ENCODE measurements at regions not wholly inside any gene's neighbourhood (a gene's known extent, or its start where the extent isn't known, plus 50 kb on each side); places are given as distances from the start of the nearest gene placed in this dataset.

GRCh38 chr1:222995620-222996309 lies 147.3 kb downstream of the TLR5 start:
- peaks cover 13% of the 10 kb centered on the region for H3K4me1 ChIP-seq (ENCODE audit: control insufficient read depth, insufficient read depth, low read length)
- ChIA-PET CTCF (no interaction called here), POLR2A (no interaction called here)
- TF ChIP-seq TRIM28 (IDR thresholded peaks at IDR 0.05; ENCODE audit: borderline replicate concordance, low read length) (no peak), SCRT2 (tag by site-specific recombination; IDR thresholded peaks at IDR 0.05) (peak; percentile 76; the same call in 1 of the 2 replicates)
- no peak overlapping the region for H3K4me3 ChIP-seq (ENCODE audit: low read depth, low read length)
- H3K27ac ChIP-seq (ENCODE audit: extremely low read depth, low read depth, low read length), result no peak overlapping the region
- H3K36me3 ChIP-seq (ENCODE audit: control insufficient read depth in 2 of 2, insufficient read depth in 1 of 2, low read length in 2 of 2), result no peaks in the 10 kb centered on the region
- no peaks in the 10 kb centered on the region for H3K9me3 ChIP-seq (ENCODE audit: control insufficient read depth, insufficient read depth, low read depth, low read length)

GRCh38 chr1:222996310-222996975 lies 146.6 kb downstream of the TLR5 start:
- Histone ChIP-seq H3K4me1 (ENCODE audit: control insufficient read depth, insufficient read depth, low read length) (peaks cover 20% of the 10 kb centered on the region), H3K9me3 (ENCODE audit: control insufficient read depth, insufficient read depth, low read depth, low read length) (no peaks in the 10 kb centered on the region), H3K36me3 (ENCODE audit: control insufficient read depth in 2 of 2, insufficient read depth in 1 of 2, low read length in 2 of 2) (no peaks in the 10 kb centered on the region), H3K27ac (ENCODE audit: extremely low read depth, low read depth, low read length) (no peak overlapping the region), H3K4me3 (ENCODE audit: low read depth, low read length) (no peak overlapping the region)
- CTCF ChIA-PET, result interaction anchor here (0.8 to 1.0 kb wide), 2 partner anchors 17 to 284 kb away, joined by 3 to 4 read pairs; no protein-coding TSS in a partner anchor
- POLR2A ChIA-PET, result no interaction called here
- TF ChIP-seq ZBTB17 (tag by site-specific recombination; IDR thresholded peaks at IDR 0.05) (no peak), ZNF48 (tag by site-specific recombination; IDR thresholded peaks at IDR 0.05) (no peak), ZNF664 (tag by site-specific recombination; IDR thresholded peaks at IDR 0.05) (no peak), ZFP41 (tag by site-specific recombination; IDR thresholded peaks at IDR 0.05; ENCODE audit: borderline replicate concordance) (no peak), ZNF132 (tag by site-specific recombination; IDR thresholded peaks at IDR 0.05; ENCODE audit: borderline replicate concordance) (no peak), ZNF518A (tag by site-specific recombination; conservative IDR thresholded peaks at IDR 0.05; ENCODE audit: low read depth) (no peak), ZNF426 (tag by site-specific recombination; IDR thresholded peaks at IDR 0.05) (no peak), SP3 (tag by site-specific recombination; IDR thresholded peaks at IDR 0.05) (no peak), ZNF169 (tag by site-specific recombination; IDR thresholded peaks at IDR 0.05) (no peak), ZNF677 (tag by site-specific recombination; IDR thresholded peaks at IDR 0.05) (no peak), GFI1B (tag by site-specific recombination; IDR thresholded peaks at IDR 0.05) (no peak), ZNF560 (tag by site-specific recombination; IDR thresholded peaks at IDR 0.05; ENCODE audit: borderline replicate concordance) (no peak), ZNF239 (tag by site-specific recombination; IDR thresholded peaks at IDR 0.05) (no peak), ZFP69B (tag by site-specific recombination; IDR thresholded peaks at IDR 0.05) (no peak), ZNF214 (tag by site-specific recombination; IDR thresholded peaks at IDR 0.05; ENCODE audit: borderline replicate concordance) (no peak)

- Histone ChIP-seq H3K4me3 (ENCODE audit: low read depth, low read length) (no peak overlapping the region), H3K36me3 (ENCODE audit: control insufficient read depth in 2 of 2, insufficient read depth in 1 of 2, low read length in 2 of 2) (peaks cover 0 to 23% of the 10 kb centered on the region in 2 experiments; a peak in 1 of 3 replicates), H3K9me3 (ENCODE audit: control insufficient read depth, insufficient read depth, low read depth, low read length) (no peaks in the 10 kb centered on the region), H3K27ac (ENCODE audit: extremely low read depth, low read depth, low read length) (no peak overlapping the region), H3K4me1 (ENCODE audit: control insufficient read depth, insufficient read depth, low read length) (peaks cover 25% of the 10 kb centered on the region)
- CTCF ChIA-PET, result no interaction called here
- POLR2A ChIA-PET, result no interaction called here
- TF ChIP-seq ZNF610 (tag by site-specific recombination; IDR thresholded peaks at IDR 0.05; ENCODE audit: borderline replicate concordance) (no peak), ZNF133 (tag by site-specific recombination; IDR thresholded peaks at IDR 0.05) (no peak), ZNF138 (tag by site-specific recombination; IDR thresholded peaks at IDR 0.05; ENCODE audit: borderline replicate concordance) (no peak), ZNF555 (tag by site-specific recombination; conservative IDR thresholded peaks at IDR 0.05) (no peak), ZNF473 (tag by site-specific recombination; IDR thresholded peaks at IDR 0.05) (no peak), ZNF558 (tag by site-specific recombination; IDR thresholded peaks at IDR 0.05) (no peak), SP3 (tag by site-specific recombination; IDR thresholded peaks at IDR 0.05) (no peak)
- TF ChIP-seq, protein P1, sequence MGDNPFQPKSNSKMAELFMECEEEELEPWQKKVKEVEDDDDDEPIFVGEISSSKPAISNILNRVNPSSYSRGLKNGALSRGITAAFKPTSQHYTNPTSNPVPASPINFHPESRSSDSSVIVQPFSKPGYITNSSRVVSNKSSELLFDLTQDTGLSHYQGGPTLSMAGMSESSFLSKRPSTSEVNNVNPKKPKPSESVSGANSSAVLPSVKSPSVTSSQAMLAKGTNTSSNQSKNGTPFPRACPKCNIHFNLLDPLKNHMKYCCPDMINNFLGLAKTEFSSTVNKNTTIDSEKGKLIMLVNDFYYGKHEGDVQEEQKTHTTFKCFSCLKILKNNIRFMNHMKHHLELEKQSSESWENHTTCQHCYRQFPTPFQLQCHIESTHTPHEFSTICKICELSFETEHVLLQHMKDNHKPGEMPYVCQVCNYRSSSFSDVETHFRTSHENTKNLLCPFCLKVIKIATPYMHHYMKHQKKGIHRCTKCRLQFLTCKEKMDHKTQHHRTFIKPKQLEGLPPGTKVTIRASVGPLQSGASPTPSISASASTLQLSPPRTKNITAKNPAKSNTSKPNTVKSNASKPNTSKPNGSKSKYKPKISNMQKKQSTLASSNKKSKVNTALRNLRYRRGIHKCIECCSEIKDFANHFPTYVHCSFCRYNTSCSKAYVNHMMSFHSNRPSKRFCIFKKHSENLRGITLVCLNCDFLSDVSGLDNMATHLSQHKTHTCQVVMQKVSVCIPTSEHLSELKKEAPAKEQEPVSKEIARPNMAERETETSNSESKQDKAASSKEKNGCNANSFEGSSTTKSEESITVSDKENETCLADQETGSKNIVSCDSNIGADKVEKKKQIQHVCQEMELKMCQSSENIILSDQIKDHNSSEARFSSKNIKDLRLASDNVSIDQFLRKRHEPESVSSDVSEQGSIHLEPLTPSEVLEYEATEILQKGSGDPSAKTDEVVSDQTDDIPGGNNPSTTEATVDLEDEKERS (tag by site-specific recombination; IDR thresholded peaks at IDR 0.05), result no peak
These were observed 142.4 kb downstream of the TLR5 start for GRCh38 chr1:223000632-223001031.
